WTC11 (cell line): ENCODE measurements at regions not wholly inside any gene's neighbourhood (a gene's known extent, or its start where the extent isn't known, plus 50 kb on each side); places are given as distances from the start of the nearest gene placed in this dataset.

Experiments
- ATAC-seq: fragments of 200-7000 bp; cut with Tn5 transposase; 2 replicates; pipeline ENCODE4 v1.10.0; 2021; ENCODE audit warnings: mild to moderate bottlenecking, moderate library complexity
- CTCF ChIA-PET: fragments of 300-600 bp; sonication (Branson Sonifier 250); formaldehyde crosslinking; loops from one replicate; lab custom pipeline; 2021; ENCODE audit warnings: antibody characterized with exemption; lab: Charles Lee
- POLR2A ChIA-PET: fragments of 350-600 bp; sonication (Branson Sonifier 250); formaldehyde crosslinking; loops from one replicate; lab custom pipeline; 2021; ENCODE audit warnings: antibody characterized with exemption; lab: Charles Lee
- DNase-seq: peaks from one replicate; pipeline ENCODE4 v3.0.0; 2021; ENCODE audit warnings: low spot score
- H3K27ac Mint-ChIP-seq: 2 replicates; pipeline ENCODE4 v1.8.0; 2021; ENCODE audit warnings: mixed read lengths
- H3K27me3 Mint-ChIP-seq: 2 replicates; pipeline ENCODE4 v1.8.0; 2021; ENCODE audit warnings: low read depth, mild to moderate bottlenecking, moderate library complexity, mixed read lengths
- H3K36me3 Mint-ChIP-seq: 2 replicates; pipeline ENCODE4 v1.8.0; 2021; ENCODE audit warnings: mixed read lengths
- H3K4me1 Mint-ChIP-seq: 2 replicates; pipeline ENCODE4 v1.8.0; 2022; ENCODE audit warnings: mixed read lengths
- H3K4me3 Mint-ChIP-seq: 2 replicates; pipeline ENCODE4 v1.8.0; 2021; ENCODE audit warnings: mild to moderate bottlenecking, moderate library complexity, mixed read lengths
- H3K9me3 Mint-ChIP-seq: 2 replicates; pipeline ENCODE4 v1.8.0; 2021; ENCODE audit warnings: mixed read lengths
- AFF4 ChIP-seq: sonication (generic); formaldehyde crosslinking; IDR thresholded peaks from 2 replicates; pipeline ENCODE4 v1.8.1; 2023; ENCODE audit warnings: mild to moderate bottlenecking, missing genetic modification reagents, borderline replicate concordance
- AR ChIP-seq: fragments of 250-450 bp; sonication (Bioruptor Pico); IDR thresholded peaks from 2 replicates; pipeline ENCODE4 v1.9.0; 2021; ENCODE audit warnings: mild to moderate bottlenecking
- CBFB ChIP-seq: sonication (generic); formaldehyde crosslinking; IDR thresholded peaks from 2 replicates; pipeline ENCODE4 v1.8.1; 2022; ENCODE audit warnings: mild to moderate bottlenecking, low read depth, missing genetic modification reagents
- E2F4 ChIP-seq: sonication (generic); formaldehyde crosslinking; IDR thresholded peaks from 2 replicates; pipeline ENCODE4 v1.8.1; 2022; ENCODE audit warnings: low read depth, mild to moderate bottlenecking, moderate library complexity, missing genetic modification reagents, borderline replicate concordance
- E2F5 ChIP-seq: sonication (generic); formaldehyde crosslinking; IDR thresholded peaks from 2 replicates; pipeline ENCODE4 v1.8.1; 2022; ENCODE audit warnings: mild to moderate bottlenecking, moderate library complexity, missing genetic modification reagents
- EMX1 ChIP-seq: fragments of 250-450 bp; sonication (Bioruptor Pico); IDR thresholded peaks from 2 replicates; pipeline ENCODE4 v1.8.0; 2021; ENCODE audit warnings: mild to moderate bottlenecking
- FOXJ3 ChIP-seq: sonication (generic); formaldehyde crosslinking; IDR thresholded peaks from 2 replicates; pipeline ENCODE4 v1.9.0; 2021; ENCODE audit warnings: missing genetic modification reagents, mild to moderate bottlenecking, borderline replicate concordance
- FOXK1 ChIP-seq: sonication (generic); formaldehyde crosslinking; IDR thresholded peaks from 2 replicates; pipeline ENCODE4 v1.8.0; 2022; ENCODE audit warnings: mild to moderate bottlenecking, moderate library complexity, missing genetic modification reagents
- GRHL2 ChIP-seq: fragments of 250-450 bp; sonication (Bioruptor Pico); IDR thresholded peaks from 2 replicates; pipeline ENCODE4 v1.8.0; 2022; ENCODE audit warnings: mild to moderate bottlenecking, moderate library complexity; ENCODE audit not compliant: insufficient replicate concordance, severe bottlenecking
- MLX ChIP-seq: sonication (generic); formaldehyde crosslinking; IDR thresholded peaks from 2 replicates; pipeline ENCODE4 v1.8.1; 2023; ENCODE audit warnings: mild to moderate bottlenecking, missing genetic modification reagents, moderate library complexity
- MYBL2 ChIP-seq: sonication (generic); formaldehyde crosslinking; IDR thresholded peaks from 2 replicates; pipeline ENCODE4 v1.8.1; 2023; ENCODE audit warnings: mild to moderate bottlenecking, moderate library complexity, missing genetic modification reagents
- NFE2L1 ChIP-seq: sonication (generic); formaldehyde crosslinking; IDR thresholded peaks from 2 replicates; pipeline ENCODE4 v1.8.1; 2023; ENCODE audit warnings: missing genetic modification reagents
- PRRX2 ChIP-seq: fragments of 250-450 bp; sonication (Bioruptor Pico); IDR thresholded peaks from 2 replicates; pipeline ENCODE4 v1.8.0; 2021; ENCODE audit warnings: mild to moderate bottlenecking
- TCF7 ChIP-seq: sonication (generic); formaldehyde crosslinking; IDR thresholded peaks from 2 replicates; pipeline ENCODE4 v1.8.0; 2022; ENCODE audit warnings: mild to moderate bottlenecking, low read depth, missing genetic modification reagents, moderate library complexity
- TEAD4 ChIP-seq: sonication (generic); formaldehyde crosslinking; IDR thresholded peaks from 2 replicates; pipeline ENCODE4 v1.8.0; 2022; ENCODE audit warnings: mild to moderate bottlenecking, missing genetic modification reagents
- USF2 ChIP-seq: sonication (generic); formaldehyde crosslinking; IDR thresholded peaks from 2 replicates; pipeline ENCODE4 v1.8.1; 2023; ENCODE audit warnings: mild to moderate bottlenecking, missing genetic modification reagents, moderate library complexity
- ZBTB43 ChIP-seq: sonication (generic); formaldehyde crosslinking; IDR thresholded peaks from 2 replicates; pipeline ENCODE4 v1.8.1; 2023; ENCODE audit warnings: mild to moderate bottlenecking, missing genetic modification reagents
- ZNF121 ChIP-seq: sonication (generic); formaldehyde crosslinking; IDR thresholded peaks from 2 replicates; pipeline ENCODE4 v1.8.0; 2023; ENCODE audit warnings: missing genetic modification reagents
- ZNF232 ChIP-seq: sonication (generic); formaldehyde crosslinking; IDR thresholded peaks from 2 replicates; pipeline ENCODE4 v1.8.0; 2022; ENCODE audit warnings: mild to moderate bottlenecking, missing genetic modification reagents
- ZNF263 ChIP-seq: sonication (generic); formaldehyde crosslinking; IDR thresholded peaks from 2 replicates; pipeline ENCODE4 v1.8.1; 2022; ENCODE audit warnings: low read depth, mild to moderate bottlenecking, moderate library complexity, missing genetic modification reagents
- ZNF396 ChIP-seq: fragments of 250-450 bp; sonication (Bioruptor Pico); IDR thresholded peaks from 2 replicates; pipeline ENCODE4 v1.8.0; 2021; ENCODE audit warnings: mild to moderate bottlenecking, moderate library complexity, borderline replicate concordance
- ZNF416 ChIP-seq: fragments of 250-450 bp; sonication (Bioruptor Pico); IDR thresholded peaks from 2 replicates; pipeline ENCODE4 v1.9.0; 2021; ENCODE audit warnings: mild to moderate bottlenecking, inconsistent platforms
- ZNF423 ChIP-seq: fragments of 250-450 bp; sonication (Bioruptor Pico); IDR thresholded peaks from 2 replicates; pipeline ENCODE4 v2.1.2; 2022; ENCODE audit warnings: mild to moderate bottlenecking, moderate library complexity

GRCh38 chrX:7789200-7789599 is 53.8 kb upstream of the VCX start:
- Mint-ChIP-seq H3K27me3 (0 out of 2 replicates have a peak, but pooled peaks cover 4% of the 10 kb centered on the region), H3K4me1 (no peaks in the 10 kb centered on the region), H3K27ac (no peak overlapping the region), H3K36me3 (no peaks in the 10 kb centered on the region), H3K9me3 (peaks cover 14% of the 10 kb centered on the region), H3K4me3 (no peak overlapping the region)
- TF ChIP-seq TCF7 (CRISPR knock-in tag) (no peak), MLX (CRISPR knock-in tag) (no peak), MYBL2 (no peak), CBFB (CRISPR knock-in tag) (no peak), FOXK1 (no peak)
- ATAC-seq (no peak), DNase-seq (no peak)
- ChIA-PET POLR2A (no interaction called here), CTCF (no interaction called here)

GRCh38 chrX:7788334-7788733 is 54.6 kb upstream of the VCX start:
- Mint-ChIP-seq H3K36me3 (no peaks in the 10 kb centered on the region), H3K27me3 (0 out of 2 replicates have a peak, but pooled peaks cover 4% of the 10 kb centered on the region), H3K27ac (no peak overlapping the region), H3K9me3 (peaks cover 19% of the 10 kb centered on the region), H3K4me3 (no peak overlapping the region), H3K4me1 (no peaks in the 10 kb centered on the region)
- DNase-seq (no peak), ATAC-seq (no peak)
- ChIA-PET POLR2A (no interaction called here), CTCF (no interaction called here)
- TF ChIP-seq AFF4 (no peak), USF2 (CRISPR knock-in tag) (no peak), FOXJ3 (CRISPR knock-in tag) (no peak), ZNF423 (CRISPR knock-in tag) (no peak), MYBL2 (no peak), PRRX2 (CRISPR knock-in tag) (no peak), E2F4 (CRISPR knock-in tag) (no peak), AR (CRISPR knock-in tag) (no peak), EMX1 (CRISPR knock-in tag) (no peak), ZNF232 (CRISPR knock-in tag) (no peak), ZNF121 (CRISPR knock-in tag) (no peak), GRHL2 (CRISPR knock-in tag) (no peak), TCF7 (CRISPR knock-in tag) (no peak), NFE2L1 (no peak), TEAD4 (CRISPR knock-in tag) (no peak), ZNF416 (CRISPR knock-in tag) (no peak), ZNF396 (no peak), E2F5 (CRISPR knock-in tag) (no peak), ZNF263 (CRISPR knock-in tag) (no peak), ZBTB43 (CRISPR knock-in tag) (no peak)
